SK-N-SH (cell line): ENCODE measurements at regions not wholly inside any gene's neighbourhood (a gene's known extent, or its start where the extent isn't known, plus 50 kb on each side); places are given as distances from the start of the nearest gene placed in this dataset.

Experiments
- CTCF ChIA-PET: fragments of 300-600, 350-600 bp; formaldehyde crosslinking; extraction: SDS; loops from one replicate; lab custom pipeline; 2021; lab: Yijun Ruan, JAX
- POLR2A ChIA-PET: fragments of 350-600 bp; sonication (Branson Sonifier 250); formaldehyde crosslinking; extraction: SDS; loops from one replicate; lab custom pipeline; 2020; ENCODE audit warnings: antibody characterized with exemption, inconsistent platforms; lab: Yijun Ruan, JAX
- DNase-seq: peaks from one replicate; pipeline ENCODE4 v3.0.0; 2012
- H2AFZ ChIP-seq: fragments of 200-600 bp; sonication (generic); 2 replicates; pipeline ENCODE4 v1.8.1; 2016; ENCODE audit warnings: antibody characterized with exemption, mild to moderate bottlenecking, low read depth
- H3F3A ChIP-seq: fragments of 200-600 bp; sonication (generic); replicated peaks from 2 replicates; pipeline ENCODE3; 2016; ENCODE audit warnings: antibody characterized with exemption, mild to moderate bottlenecking; ENCODE audit not compliant: insufficient read depth
- H3K27ac ChIP-seq, 2 experiments: fragments of 200-500 bp in 1 of 2; fragments of 200-600 bp in 1 of 2; sonication (Bioruptor generic) in 1 of 2; sonication (generic), shearing (Covaris generic) in 1 of 2; 2 replicates each; pipeline versions ENCODE4 v1.5.1 to v1.6.1; 2014 to 2016; ENCODE audit warnings: low read depth in 2 of 2, inconsistent platforms in 1 of 2, low read length in 1 of 2, mild to moderate bottlenecking in 1 of 2, mixed read lengths in 1 of 2
- H3K27me3 ChIP-seq: fragments of 200-600 bp; sonication (generic), shearing (Covaris generic); 2 replicates; pipeline ENCODE4 v1.6.1; 2016; ENCODE audit warnings: mixed run types; ENCODE audit not compliant: insufficient read depth
- H3K36me3 ChIP-seq, 2 experiments: fragments of 200-500 bp in 1 of 2; fragments of 200-600 bp in 1 of 2; sonication (Bioruptor generic) in 1 of 2; sonication (generic) in 1 of 2; replicated peaks in 1 of 2; 2 replicates each; pipeline versions ENCODE3 to v1.5.1; 2014 to 2016; ENCODE audit warnings: low read length in 1 of 2, mild to moderate bottlenecking in 1 of 2; ENCODE audit not compliant: insufficient read depth in 2 of 2, control insufficient read depth in 1 of 2
- H3K4me1 ChIP-seq, 2 experiments: fragments of 200-500 bp in 1 of 2; fragments of 200-600 bp in 1 of 2; sonication (Bioruptor generic) in 1 of 2; sonication (generic), shearing (Covaris generic) in 1 of 2; 2 replicates each; pipeline versions ENCODE4 v1.5.1 to v1.6.1; 2014 to 2016; ENCODE audit warnings: low read depth in 1 of 2, low read length in 1 of 2, mixed run types in 1 of 2; ENCODE audit not compliant: insufficient read depth in 2 of 2, control insufficient read depth in 1 of 2
- H3K4me2 ChIP-seq: fragments of 200-600 bp; sonication (generic), shearing (Covaris generic); 2 replicates; pipeline ENCODE4 v1.6.1; 2017; ENCODE audit warnings: mixed run types
- H3K4me3 ChIP-seq, 2 experiments: fragments of 200-500 bp in 1 of 2; fragments of 200-600 bp in 1 of 2; sonication (Bioruptor generic) in 1 of 2; sonication (generic), shearing (Covaris generic) in 1 of 2; 2 replicates each; pipeline versions ENCODE4 v1.5.1 to v1.8.1; 2014 to 2016; ENCODE audit warnings: low read depth in 2 of 2, inconsistent platforms in 1 of 2, low read length in 1 of 2, mild to moderate bottlenecking in 1 of 2, mixed read lengths in 1 of 2, moderate library complexity in 1 of 2
- H3K79me2 ChIP-seq: fragments of 200-600 bp; sonication (generic); 2 replicates; pipeline ENCODE4 v1.8.1; 2017; ENCODE audit warnings: mild to moderate bottlenecking; ENCODE audit not compliant: insufficient read depth
- H3K9ac ChIP-seq: fragments of 200-600 bp; sonication (generic); 2 replicates; pipeline ENCODE4 v1.6.1; 2017; ENCODE audit warnings: mixed run types
- H3K9me2 ChIP-seq: fragments of 200-600 bp; sonication (generic); 2 replicates; pipeline ENCODE4 v1.6.1; 2017; ENCODE audit warnings: mixed run types
- H3K9me3 ChIP-seq: fragments of 200-600 bp; sonication (generic); 2 replicates; pipeline ENCODE4 v1.6.1; 2017; ENCODE audit warnings: mixed run types, mild to moderate bottlenecking, moderate library complexity
- H4K20me1 ChIP-seq: fragments of 200-600 bp; sonication (generic); 2 replicates; pipeline ENCODE4 v1.6.1; 2017; ENCODE audit warnings: mild to moderate bottlenecking, mixed run types; ENCODE audit not compliant: insufficient read depth
- ELF1 ChIP-seq: IDR thresholded peaks from 2 replicates; pipeline ENCODE4 v1.4.0; 2012
- EZH2phosphoT487 ChIP-seq: fragments of 200-600 bp; sonication (generic); IDR thresholded peaks from 2 replicates; pipeline ENCODE4 v1.6.1; 2017; ENCODE audit warnings: low read depth, mixed run types, mild to moderate bottlenecking, antibody characterized with exemption, moderate library complexity, borderline replicate concordance
- FOXJ3 ChIP-seq: sonication (generic); formaldehyde crosslinking; IDR thresholded peaks from 2 replicates; pipeline ENCODE4 v1.5.1; 2020; ENCODE audit warnings: mild to moderate bottlenecking, missing genetic modification reagents
- GABPA ChIP-seq: IDR thresholded peaks from 2 replicates; pipeline ENCODE4 v1.4.0; 2012; ENCODE audit warnings: low read depth, mild to moderate bottlenecking
- JUND ChIP-seq: IDR thresholded peaks from 2 replicates; pipeline ENCODE4 v1.4.0; 2012
- NRF1 ChIP-seq: IDR thresholded peaks from 2 replicates; pipeline ENCODE4 v1.6.1; 2012; ENCODE audit warnings: low read depth, mild to moderate bottlenecking, low read length
- POLR2AphosphoS5 ChIP-seq: IDR thresholded peaks from 2 replicates; pipeline ENCODE4 v1.6.1; 2012; ENCODE audit warnings: low read depth, low read length
- RAD21 ChIP-seq: IDR thresholded peaks from 2 replicates; pipeline ENCODE4 v1.6.1; 2012; ENCODE audit warnings: mild to moderate bottlenecking, low read length
- RXRA ChIP-seq: IDR thresholded peaks from 2 replicates; pipeline ENCODE4 v1.4.0; 2012; ENCODE audit warnings: low read depth, mild to moderate bottlenecking, borderline replicate concordance
- SIN3A ChIP-seq: IDR thresholded peaks from 2 replicates; pipeline ENCODE4 v1.6.1; 2012; ENCODE audit warnings: low read depth, mild to moderate bottlenecking, low read length, moderate library complexity, borderline replicate concordance
- TAF1 ChIP-seq: IDR thresholded peaks from 2 replicates; pipeline ENCODE4 v1.6.1; 2012; ENCODE audit warnings: low read depth, mild to moderate bottlenecking, low read length, moderate library complexity, borderline replicate concordance
- USF1 ChIP-seq: IDR thresholded peaks from 2 replicates; pipeline ENCODE4 v1.4.0; 2012; ENCODE audit warnings: low read depth, borderline replicate concordance
- YY1 ChIP-seq: IDR thresholded peaks from 2 replicates; pipeline ENCODE4 v1.4.0; 2012; ENCODE audit warnings: low read depth, mild to moderate bottlenecking
- WGBS: methylation state at CpG from one replicate; pipeline ENCODE4 v1.1.6; 2017; ENCODE audit warnings: low lambda C conversion rate; 5-methylcytosine and 5-hydroxymethylcytosine counted together

- DNase-seq: no peak
- Histone ChIP-seq H4K20me1 (no peaks in the 10 kb centered on the region), H3K36me3 (no peaks in the 10 kb centered on the region), H3K27ac (no peak overlapping the region), H3F3A (no peaks in the 10 kb centered on the region), H3K4me1 (peaks cover 0 to 20% of the 10 kb centered on the region in 2 experiments; a peak in 2 of 4 replicates), H3K9ac (no peak overlapping the region), H3K9me2 (no peaks in the 10 kb centered on the region), H3K27me3 (no peaks in the 10 kb centered on the region), H3K79me2 (no peaks in the 10 kb centered on the region), H3K4me2 (no peak overlapping the region), H3K9me3 (no peaks in the 10 kb centered on the region), H2AFZ (no peak overlapping the region), H3K4me3 (no peak overlapping the region)
- TF ChIP-seq SIN3A (no peak), NRF1 (no peak), FOXJ3 (CRISPR knock-in tag) (no peak), RAD21 (no peak)
- ChIA-PET POLR2A (no interaction called here), CTCF (interaction anchor here (0.9 kb wide), 1 partner anchor 8 kb away, joined by 3 read pairs; no protein-coding TSS in a partner anchor)
- WGBS: 76% methylated on average over 6 of the region's 6 CpGs
Measured at GRCh38 chr20:23163562-23163961, 77.4 kb upstream of the CD93 start.

DNA sequence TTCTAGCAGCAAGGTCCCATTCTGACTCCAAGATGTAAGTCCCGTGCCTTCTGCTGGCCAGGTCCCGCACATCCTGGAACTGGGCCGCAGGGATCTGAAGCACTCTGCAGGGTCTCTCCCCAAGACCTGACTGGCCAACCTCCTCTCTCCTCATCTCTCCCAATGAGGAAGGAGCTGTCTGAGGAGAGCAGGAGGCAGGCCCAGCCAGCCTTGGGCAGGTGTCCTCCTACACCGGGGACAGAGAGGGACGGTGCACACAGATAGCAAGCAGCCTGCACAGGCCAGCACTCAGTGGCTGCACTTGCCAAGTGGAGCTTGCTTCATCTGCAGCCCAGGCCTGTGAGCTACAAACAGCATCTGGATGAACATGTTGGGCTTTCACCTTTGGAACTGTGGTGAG lies 76.8 kb upstream of the CD93 start:
- Histone ChIP-seq H3K27ac (no peak overlapping the region), H3K9me2 (no peaks in the 10 kb centered on the region), H3K9me3 (no peaks in the 10 kb centered on the region), H4K20me1 (no peaks in the 10 kb centered on the region), H3K36me3 (no peaks in the 10 kb centered on the region), H3K4me3 (no peak overlapping the region), H3K4me2 (no peak overlapping the region), H3K4me1 (peaks cover 0 to 20% of the 10 kb centered on the region in 2 experiments; a peak in 2 of 4 replicates), H3K79me2 (no peaks in the 10 kb centered on the region), H3F3A (no peaks in the 10 kb centered on the region), H3K9ac (no peak overlapping the region), H3K27me3 (no peaks in the 10 kb centered on the region), H2AFZ (no peak overlapping the region)
- TF ChIP-seq JUND: no peak
- TF ChIP-seq POLR2AphosphoS5: no peak
- no peak for TF ChIP-seq TAF1
- no peak for TF ChIP-seq YY1
- no peak for TF ChIP-seq ELF1
- no peak for TF ChIP-seq GABPA
- TF ChIP-seq RXRA: no peak
- no peak for TF ChIP-seq USF1
- TF ChIP-seq EZH2phosphoT487: no peak
- no peak for DNase-seq
- CTCF ChIA-PET: interaction anchor here (0.9 kb wide), 1 partner anchor 9 kb away, joined by 3 read pairs; no protein-coding TSS in a partner anchor
- POLR2A ChIA-PET: no interaction called here
- WGBS: 79% methylated on average over 5 of the region's 5 CpGs
